ENCODE measurements at regions not wholly inside any gene's neighbourhood (a gene's known extent, or its start where the extent isn't known, plus 50 kb on each side); places are given as distances from the start of the nearest gene placed in this dataset.

DNA sequence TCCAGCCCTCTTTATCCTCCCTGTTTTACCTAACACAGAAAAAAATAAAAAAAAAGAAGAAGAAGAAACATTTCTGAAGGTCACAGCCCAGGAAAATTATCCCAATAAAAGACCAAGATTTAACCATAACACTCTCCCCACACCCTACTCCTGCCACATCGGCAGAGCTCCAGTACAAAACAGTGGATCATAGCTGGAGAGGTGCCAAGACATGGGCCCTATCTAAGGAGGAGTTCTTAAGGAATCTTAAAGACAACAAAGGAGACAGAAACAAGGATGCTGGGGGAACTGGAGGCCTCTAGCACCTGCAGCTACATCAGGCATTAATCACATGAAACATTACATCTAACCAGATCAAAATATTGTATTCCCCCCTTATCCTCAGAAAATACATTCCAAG lies 432.8 kb downstream of the MATN1 start:
- TF ChIP-seq GATA3 (IDR thresholded peaks at IDR 0.05; ENCODE audit: low read depth, low read length) (no peak), GATA2 (IDR thresholded peaks at IDR 0.05; ENCODE audit: low read depth, low read length) (no peak)

Measured in SH-SY5Y (cell line).